ENCODE measurements at regions not wholly inside any gene's neighbourhood (a gene's known extent, or its start where the extent isn't known, plus 50 kb on each side); places are given as distances from the start of the nearest gene placed in this dataset.

GRCh38 chr15:37698679-37699078, 235.8 kb upstream of the TMCO5A start:
- Histone ChIP-seq H3K27ac (ENCODE audit: low read depth, low read length) (no peak overlapping the region), H3K9ac (ENCODE audit: low read depth in 1 of 3, low read length in 3 of 3) (no peak overlapping the region), H3K4me3 (ENCODE audit: low read length in 3 of 3) (no peak overlapping the region), H3K36me3 (ENCODE audit: control insufficient read depth in 3 of 3, insufficient read depth in 3 of 3, low read length in 3 of 3) (no peaks in the 10 kb centered on the region), H3K9me3 (ENCODE audit: control insufficient read depth in 3 of 3, low read length in 3 of 3) (peaks cover 0 to 3% (median 0%) of the 10 kb centered on the region in 3 donors), H3K4me1 (ENCODE audit: control insufficient read depth in 3 of 3, insufficient read depth in 3 of 3, low read length in 3 of 3) (no peaks in the 10 kb centered on the region), H3K27me3 (ENCODE audit: control insufficient read depth in 3 of 3, insufficient read depth in 3 of 3, low read length in 3 of 3) (no peaks in the 10 kb centered on the region)

GRCh38 chr15:37701230-37701629, 233.2 kb upstream of the TMCO5A start:
- Histone ChIP-seq H3K4me3 (ENCODE audit: low read length in 3 of 3) (no peak overlapping the region), H3K36me3 (ENCODE audit: control insufficient read depth in 3 of 3, insufficient read depth in 3 of 3, low read length in 3 of 3) (no peaks in the 10 kb centered on the region), H3K27ac (ENCODE audit: low read depth, low read length) (no peak overlapping the region), H3K27me3 (ENCODE audit: control insufficient read depth in 3 of 3, insufficient read depth in 3 of 3, low read length in 3 of 3) (no peaks in the 10 kb centered on the region), H3K9me3 (ENCODE audit: control insufficient read depth in 3 of 3, low read length in 3 of 3) (peaks cover 0 to 3% (median 0%) of the 10 kb centered on the region in 3 donors), H3K9ac (ENCODE audit: low read depth in 1 of 3, low read length in 3 of 3) (no peak overlapping the region), H3K4me1 (ENCODE audit: control insufficient read depth in 3 of 3, insufficient read depth in 3 of 3, low read length in 3 of 3) (no peaks in the 10 kb centered on the region)

GRCh38 chr15:37709669-37710068, 224.8 kb upstream of the TMCO5A start:
- H3K9ac ChIP-seq (ENCODE audit: low read depth in 1 of 3, low read length in 3 of 3) = no peak overlapping the region
- no peak overlapping the region for H3K27ac ChIP-seq (ENCODE audit: low read depth, low read length)
- H3K4me1 ChIP-seq (ENCODE audit: control insufficient read depth in 3 of 3, insufficient read depth in 3 of 3, low read length in 3 of 3) = no peaks in the 10 kb centered on the region
- H3K4me3 ChIP-seq (ENCODE audit: low read length in 3 of 3) = no peak overlapping the region
- no peaks in the 10 kb centered on the region for H3K36me3 ChIP-seq (ENCODE audit: control insufficient read depth in 3 of 3, insufficient read depth in 3 of 3, low read length in 3 of 3)
- no peaks in the 10 kb centered on the region for H3K9me3 ChIP-seq (ENCODE audit: control insufficient read depth in 3 of 3, low read length in 3 of 3)
- H3K27me3 ChIP-seq (ENCODE audit: control insufficient read depth in 3 of 3, insufficient read depth in 3 of 3, low read length in 3 of 3) = no peaks in the 10 kb centered on the region

GRCh38 chr15:37715101-37715500, 219.3 kb upstream of the TMCO5A start:
- Histone ChIP-seq H3K9ac (ENCODE audit: low read depth in 1 of 3, low read length in 3 of 3) (no peak overlapping the region), H3K27ac (ENCODE audit: low read depth, low read length) (no peak overlapping the region), H3K9me3 (ENCODE audit: control insufficient read depth in 3 of 3, low read length in 3 of 3) (no peaks in the 10 kb centered on the region), H3K36me3 (ENCODE audit: control insufficient read depth in 3 of 3, insufficient read depth in 3 of 3, low read length in 3 of 3) (no peaks in the 10 kb centered on the region), H3K4me1 (ENCODE audit: control insufficient read depth in 3 of 3, insufficient read depth in 3 of 3, low read length in 3 of 3) (no peaks in the 10 kb centered on the region), H3K27me3 (ENCODE audit: control insufficient read depth in 3 of 3, insufficient read depth in 3 of 3, low read length in 3 of 3) (no peaks in the 10 kb centered on the region), H3K4me3 (ENCODE audit: low read length in 3 of 3) (no peak overlapping the region)

- Histone ChIP-seq H3K4me3 (ENCODE audit: low read length in 3 of 3) (no peak overlapping the region), H3K36me3 (ENCODE audit: control insufficient read depth in 3 of 3, insufficient read depth in 3 of 3, low read length in 3 of 3) (no peaks in the 10 kb centered on the region), H3K4me1 (ENCODE audit: control insufficient read depth in 3 of 3, insufficient read depth in 3 of 3, low read length in 3 of 3) (no peaks in the 10 kb centered on the region), H3K9me3 (ENCODE audit: control insufficient read depth in 3 of 3, low read length in 3 of 3) (no peaks in the 10 kb centered on the region), H3K27me3 (ENCODE audit: control insufficient read depth in 3 of 3, insufficient read depth in 3 of 3, low read length in 3 of 3) (no peaks in the 10 kb centered on the region), H3K9ac (ENCODE audit: low read depth in 1 of 3, low read length in 3 of 3) (no peak overlapping the region), H3K27ac (ENCODE audit: low read depth, low read length) (no peak overlapping the region)
Observed at GRCh38 chr15:37720267-37720666, 214.2 kb upstream of the TMCO5A start.

- no peaks in the 10 kb centered on the region for H3K4me1 ChIP-seq (ENCODE audit: control insufficient read depth in 3 of 3, insufficient read depth in 3 of 3, low read length in 3 of 3)
- H3K27ac ChIP-seq (ENCODE audit: low read depth, low read length) = no peak overlapping the region
- no peaks in the 10 kb centered on the region for H3K27me3 ChIP-seq (ENCODE audit: control insufficient read depth in 3 of 3, insufficient read depth in 3 of 3, low read length in 3 of 3)
- H3K36me3 ChIP-seq (ENCODE audit: control insufficient read depth in 3 of 3, insufficient read depth in 3 of 3, low read length in 3 of 3) = no peaks in the 10 kb centered on the region
- H3K4me3 ChIP-seq (ENCODE audit: low read length in 3 of 3) = no peak overlapping the region
- no peaks in the 10 kb centered on the region for H3K9me3 ChIP-seq (ENCODE audit: control insufficient read depth in 3 of 3, low read length in 3 of 3)
- no peak overlapping the region for H3K9ac ChIP-seq (ENCODE audit: low read depth in 1 of 3, low read length in 3 of 3)
Observed at GRCh38 chr15:37731146-37731746, 203.2 kb upstream of the TMCO5A start.

GRCh38 chr15:37733628-37734027, 200.8 kb upstream of the TMCO5A start:
- Histone ChIP-seq H3K9me3 (ENCODE audit: control insufficient read depth in 3 of 3, low read length in 3 of 3) (no peaks in the 10 kb centered on the region), H3K36me3 (ENCODE audit: control insufficient read depth in 3 of 3, insufficient read depth in 3 of 3, low read length in 3 of 3) (no peaks in the 10 kb centered on the region), H3K27ac (ENCODE audit: low read depth, low read length) (no peak overlapping the region), H3K4me1 (ENCODE audit: control insufficient read depth in 3 of 3, insufficient read depth in 3 of 3, low read length in 3 of 3) (no peaks in the 10 kb centered on the region), H3K9ac (ENCODE audit: low read depth in 1 of 3, low read length in 3 of 3) (no peak overlapping the region), H3K27me3 (ENCODE audit: control insufficient read depth in 3 of 3, insufficient read depth in 3 of 3, low read length in 3 of 3) (no peaks in the 10 kb centered on the region), H3K4me3 (ENCODE audit: low read length in 3 of 3) (no peak overlapping the region)

- Histone ChIP-seq H3K27me3 (ENCODE audit: control insufficient read depth in 3 of 3, insufficient read depth in 3 of 3, low read length in 3 of 3) (peaks cover 0 to 5% (median 0%) of the 10 kb centered on the region in 3 donors), H3K9me3 (ENCODE audit: control insufficient read depth in 3 of 3, low read length in 3 of 3) (peaks cover 0 to 2% (median 0%) of the 10 kb centered on the region in 3 donors), H3K9ac (ENCODE audit: low read depth in 1 of 3, low read length in 3 of 3) (no peak overlapping the region), H3K4me1 (ENCODE audit: control insufficient read depth in 3 of 3, insufficient read depth in 3 of 3, low read length in 3 of 3) (no peaks in the 10 kb centered on the region), H3K4me3 (ENCODE audit: low read length in 3 of 3) (no peak overlapping the region), H3K27ac (ENCODE audit: low read depth, low read length) (no peak overlapping the region), H3K36me3 (ENCODE audit: control insufficient read depth in 3 of 3, insufficient read depth in 3 of 3, low read length in 3 of 3) (no peaks in the 10 kb centered on the region)
Observed at GRCh38 chr15:37740623-37741141, 193.8 kb upstream of the TMCO5A start.

- H3K4me3 ChIP-seq (ENCODE audit: low read length in 3 of 3) = no peak overlapping the region
- peaks cover 0 to 5% (median 0%) of the 10 kb centered on the region in 3 donors for H3K27me3 ChIP-seq (ENCODE audit: control insufficient read depth in 3 of 3, insufficient read depth in 3 of 3, low read length in 3 of 3)
- H3K27ac ChIP-seq (ENCODE audit: low read depth, low read length) = no peak overlapping the region
- H3K9me3 ChIP-seq (ENCODE audit: control insufficient read depth in 3 of 3, low read length in 3 of 3) = peaks cover 0 to 2% (median 0%) of the 10 kb centered on the region in 3 donors
- no peak overlapping the region for H3K9ac ChIP-seq (ENCODE audit: low read depth in 1 of 3, low read length in 3 of 3)
- no peaks in the 10 kb centered on the region for H3K4me1 ChIP-seq (ENCODE audit: control insufficient read depth in 3 of 3, insufficient read depth in 3 of 3, low read length in 3 of 3)
- H3K36me3 ChIP-seq (ENCODE audit: control insufficient read depth in 3 of 3, insufficient read depth in 3 of 3, low read length in 3 of 3) = no peaks in the 10 kb centered on the region
Observed at GRCh38 chr15:37743826-37744225, 190.6 kb upstream of the TMCO5A start.

- H3K9me3 ChIP-seq (ENCODE audit: control insufficient read depth in 3 of 3, low read length in 3 of 3) = peaks cover 0 to 2% (median 0%) of the 10 kb centered on the region in 3 donors
- no peak overlapping the region for H3K4me3 ChIP-seq (ENCODE audit: low read length in 3 of 3)
- no peaks in the 10 kb centered on the region for H3K4me1 ChIP-seq (ENCODE audit: control insufficient read depth in 3 of 3, insufficient read depth in 3 of 3, low read length in 3 of 3)
- no peak overlapping the region for H3K9ac ChIP-seq (ENCODE audit: low read depth in 1 of 3, low read length in 3 of 3)
- peaks cover 0 to 5% (median 0%) of the 10 kb centered on the region in 3 donors for H3K27me3 ChIP-seq (ENCODE audit: control insufficient read depth in 3 of 3, insufficient read depth in 3 of 3, low read length in 3 of 3)
- H3K27ac ChIP-seq (ENCODE audit: low read depth, low read length) = no peak overlapping the region
- H3K36me3 ChIP-seq (ENCODE audit: control insufficient read depth in 3 of 3, insufficient read depth in 3 of 3, low read length in 3 of 3) = no peaks in the 10 kb centered on the region
Observed at GRCh38 chr15:37744521-37744920, 189.9 kb upstream of the TMCO5A start.

Data from skeletal muscle tissue (tissue), 3 donors.